LNCAP (cell line): ENCODE measurements at regions not wholly inside any gene's neighbourhood (a gene's known extent, or its start where the extent isn't known, plus 50 kb on each side); places are given as distances from the start of the nearest gene placed in this dataset.

Source experiments
- TF ChIP-seq, protein P1 (sequence below): fragments of 450-650 bp; IDR thresholded peaks from 2 replicates; pipeline ENCODE4 v1.5.1; 2017; ENCODE audit warnings: mild to moderate bottlenecking

DNA sequence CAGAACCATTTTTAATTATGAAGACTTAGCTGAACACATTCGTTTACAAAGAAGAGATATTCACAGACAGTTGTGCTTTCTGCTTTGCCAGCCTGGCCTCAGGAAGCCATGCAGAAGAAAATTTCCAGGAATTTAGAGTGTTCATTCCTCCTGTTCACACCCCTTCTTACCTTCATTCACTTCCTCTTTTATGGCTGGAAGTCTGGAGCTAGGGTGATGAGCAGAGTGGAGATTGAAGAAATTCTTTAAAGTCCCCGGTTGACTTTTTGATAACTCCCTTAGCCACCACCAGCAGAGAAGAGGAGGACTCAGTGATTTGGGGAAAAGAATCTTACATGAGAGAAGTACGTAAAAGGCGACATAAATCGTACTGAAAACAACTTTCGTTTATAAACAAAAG, 263.6 kb upstream of the TSHZ3 start:
- TF ChIP-seq, protein P1, sequence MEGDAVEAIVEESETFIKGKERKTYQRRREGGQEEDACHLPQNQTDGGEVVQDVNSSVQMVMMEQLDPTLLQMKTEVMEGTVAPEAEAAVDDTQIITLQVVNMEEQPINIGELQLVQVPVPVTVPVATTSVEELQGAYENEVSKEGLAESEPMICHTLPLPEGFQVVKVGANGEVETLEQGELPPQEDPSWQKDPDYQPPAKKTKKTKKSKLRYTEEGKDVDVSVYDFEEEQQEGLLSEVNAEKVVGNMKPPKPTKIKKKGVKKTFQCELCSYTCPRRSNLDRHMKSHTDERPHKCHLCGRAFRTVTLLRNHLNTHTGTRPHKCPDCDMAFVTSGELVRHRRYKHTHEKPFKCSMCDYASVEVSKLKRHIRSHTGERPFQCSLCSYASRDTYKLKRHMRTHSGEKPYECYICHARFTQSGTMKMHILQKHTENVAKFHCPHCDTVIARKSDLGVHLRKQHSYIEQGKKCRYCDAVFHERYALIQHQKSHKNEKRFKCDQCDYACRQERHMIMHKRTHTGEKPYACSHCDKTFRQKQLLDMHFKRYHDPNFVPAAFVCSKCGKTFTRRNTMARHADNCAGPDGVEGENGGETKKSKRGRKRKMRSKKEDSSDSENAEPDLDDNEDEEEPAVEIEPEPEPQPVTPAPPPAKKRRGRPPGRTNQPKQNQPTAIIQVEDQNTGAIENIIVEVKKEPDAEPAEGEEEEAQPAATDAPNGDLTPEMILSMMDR = no peak

DNA sequence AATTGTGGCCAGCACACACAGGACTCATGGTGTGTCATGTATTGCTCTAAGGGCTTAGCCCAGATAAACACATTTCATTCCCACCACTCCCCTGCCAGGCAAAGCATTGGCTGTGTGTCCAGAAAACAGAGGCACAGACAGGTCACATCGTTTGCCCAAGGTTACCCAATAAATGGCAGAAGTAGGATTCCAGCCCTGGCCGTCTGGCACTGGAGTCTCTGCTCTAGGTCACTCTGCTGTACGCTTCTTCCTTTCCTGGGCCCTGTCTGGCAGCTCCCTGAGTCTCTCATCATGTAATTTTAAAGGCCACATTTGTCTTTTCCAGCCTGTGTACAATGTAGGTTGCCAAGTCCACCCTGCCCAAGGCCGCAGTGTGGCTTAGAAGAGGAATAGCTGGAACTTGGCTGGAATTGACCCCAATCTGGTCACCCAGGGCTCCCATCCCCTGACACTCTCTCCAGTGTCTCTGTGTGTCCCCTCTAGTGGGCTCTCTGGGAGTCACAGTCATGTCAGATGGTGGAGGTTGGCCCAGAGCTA, 264.5 kb upstream of the TSHZ3 start:
- TF ChIP-seq, protein P1 = no peak

DNA sequence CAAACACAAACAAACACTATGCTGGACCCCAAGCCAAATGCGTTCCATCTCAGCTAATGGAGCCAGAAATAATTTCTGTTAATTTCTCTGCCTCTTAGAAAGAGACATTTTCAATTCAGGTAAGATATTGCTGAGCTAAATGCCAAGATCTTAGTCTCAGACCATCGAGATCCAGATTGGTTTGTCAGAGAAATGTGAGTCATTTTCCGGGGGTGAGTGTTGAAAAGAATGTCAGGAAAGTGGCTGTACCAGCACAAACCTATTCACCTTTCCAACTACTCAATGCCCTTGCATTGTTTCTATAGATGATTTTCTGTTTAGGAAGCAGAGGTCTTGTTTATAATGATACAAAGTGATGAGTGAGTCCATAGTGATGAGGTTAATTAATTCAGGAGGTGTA, 266.8 kb upstream of the TSHZ3 start:
- TF ChIP-seq, protein P1 = no peak

DNA sequence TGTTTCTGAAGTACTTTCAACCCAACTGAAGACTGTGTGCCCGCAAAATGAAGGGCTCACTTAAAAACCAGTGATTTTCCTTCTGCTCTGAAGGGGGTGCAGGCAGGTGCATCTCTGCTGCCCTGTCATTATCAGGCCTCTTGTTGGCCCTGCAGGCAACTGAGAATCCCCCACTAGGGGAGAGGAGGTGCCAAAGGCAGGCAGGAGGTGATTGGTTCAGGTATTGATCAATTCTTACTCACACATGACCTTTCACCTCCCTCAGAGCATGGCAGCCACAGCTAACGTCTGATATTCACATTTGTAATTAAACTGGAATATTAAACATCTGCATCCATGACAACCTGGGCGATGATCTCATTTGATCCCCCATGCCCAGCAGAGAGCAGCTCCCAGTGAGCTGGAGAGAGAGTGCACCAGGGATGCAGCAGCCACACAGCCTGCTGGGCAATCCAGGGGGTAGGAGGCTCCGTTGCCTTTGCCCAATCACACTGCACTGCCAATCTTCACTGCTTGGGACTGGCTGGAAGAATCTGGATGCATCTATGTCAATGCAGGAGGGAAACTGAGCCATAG, 267.9 kb upstream of the TSHZ3 start:
- TF ChIP-seq, protein P1 = no peak

DNA sequence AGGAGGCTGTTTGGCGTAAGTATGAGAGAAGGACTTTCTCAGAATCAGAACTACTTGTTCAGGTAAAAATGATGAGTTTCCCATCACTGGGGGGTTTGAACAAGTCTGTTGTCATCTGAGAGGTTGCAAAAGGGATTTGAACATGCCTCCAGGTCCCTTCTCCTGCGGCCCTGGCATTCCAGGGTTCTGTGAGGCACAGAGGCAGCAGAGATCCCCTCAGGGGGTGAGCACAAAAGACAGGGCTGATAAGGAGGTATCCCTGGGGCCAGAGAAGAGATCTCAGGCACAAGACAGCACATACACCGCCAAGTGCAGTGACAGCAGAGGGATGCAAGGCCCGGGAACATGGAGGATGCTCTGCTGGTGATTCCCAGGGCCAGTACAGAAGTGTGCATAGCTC, 275.8 kb upstream of the TSHZ3 start:
- TF ChIP-seq, protein P1 = no peak

DNA sequence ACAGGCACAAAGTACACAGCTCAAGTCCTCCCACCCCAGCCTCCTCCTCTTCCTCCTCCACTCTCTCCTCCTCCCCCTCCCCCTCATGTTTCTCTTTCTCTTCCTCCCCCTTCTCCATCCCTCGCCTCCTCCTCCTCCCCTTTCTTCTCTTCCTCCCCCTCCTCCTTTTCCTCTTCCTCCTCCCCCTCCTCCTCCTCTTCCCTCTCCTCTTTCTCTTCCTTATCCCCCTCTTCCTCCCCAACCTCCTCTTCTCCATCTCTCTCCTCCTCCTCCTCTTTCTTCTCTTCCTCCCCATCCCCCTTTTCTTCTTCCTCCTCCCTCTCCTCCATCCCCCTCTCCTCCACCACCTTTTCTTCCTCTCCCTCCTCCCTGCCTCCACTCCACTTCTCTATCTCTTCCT, 276.3 kb upstream of the TSHZ3 start:
- TF ChIP-seq, protein P1 = no peak

DNA sequence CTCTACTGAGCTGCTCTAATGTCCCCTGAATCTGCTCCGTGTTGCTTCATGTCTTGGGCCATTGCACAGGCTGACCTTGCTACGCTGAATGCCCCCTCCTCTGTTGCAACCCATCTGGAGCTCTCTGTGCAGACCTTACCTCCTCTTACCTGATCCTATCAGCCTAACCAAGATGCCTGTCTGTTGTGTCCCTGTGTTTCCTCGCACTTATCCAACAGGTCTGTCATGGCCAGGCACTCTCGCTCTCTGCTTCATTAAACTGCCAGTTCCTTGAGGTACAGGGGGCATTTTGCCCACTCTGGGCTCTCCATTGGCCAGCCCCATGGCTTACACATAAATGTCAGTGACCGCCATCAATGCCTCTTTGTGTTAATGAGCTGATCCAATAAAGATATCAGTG, 277.7 kb upstream of the TSHZ3 start:
- TF ChIP-seq, protein P1 = no peak
